Karpas-422 (cell line): ENCODE measurements at regions not wholly inside any gene's neighbourhood (a gene's known extent, or its start where the extent isn't known, plus 50 kb on each side); places are given as distances from the start of the nearest gene placed in this dataset.

ENCODE experiments used
- DNase-seq: peaks from one replicate; pipeline ENCODE4 v3.0.0-alpha.2; 2015
- H2AFZ ChIP-seq: fragments of 200-600 bp; sonication (generic); 2 replicates; pipeline ENCODE4 v1.6.1; 2014; ENCODE audit warnings: antibody characterized with exemption, low read length, mixed read lengths
- H3K27ac ChIP-seq: fragments of 200-600 bp; sonication (generic); 2 replicates; pipeline ENCODE4 v1.5.1; 2014; ENCODE audit warnings: mild to moderate bottlenecking, low read length, moderate library complexity
- H3K27me3 ChIP-seq: fragments of 200-600 bp; sonication (generic); 2 replicates; pipeline ENCODE4 v1.6.1; 2014; ENCODE audit warnings: low read length, mixed read lengths
- H3K36me3 ChIP-seq: fragments of 200-600 bp; sonication (generic); 2 replicates; pipeline ENCODE4 v1.6.1; 2014; ENCODE audit warnings: low read length, mixed read lengths; ENCODE audit not compliant: insufficient read depth
- H3K4me1 ChIP-seq: fragments of 200-600 bp; sonication (generic); 2 replicates; pipeline ENCODE4 v1.6.1; 2014; ENCODE audit warnings: mild to moderate bottlenecking, low read length, mixed read lengths
- H3K4me2 ChIP-seq: fragments of 200-600 bp; sonication (generic); 2 replicates; pipeline ENCODE4 v1.6.1; 2014; ENCODE audit warnings: low read length, low read depth, mild to moderate bottlenecking; ENCODE audit not compliant: poor library complexity, severe bottlenecking
- H3K4me3 ChIP-seq: fragments of 200-600 bp; sonication (generic); 2 replicates; pipeline ENCODE4 v1.5.1; 2014; ENCODE audit warnings: mild to moderate bottlenecking, antibody characterized with exemption, low read length, mixed read lengths
- H3K79me2 ChIP-seq: fragments of 200-600 bp; sonication (generic); 2 replicates; pipeline ENCODE4 v1.6.1; 2014; ENCODE audit warnings: mild to moderate bottlenecking, low read length, mixed read lengths
- H3K9ac ChIP-seq: fragments of 200-600 bp; sonication (generic); 2 replicates; pipeline ENCODE4 v1.6.0; 2014; ENCODE audit warnings: low read length
- H3K9me2 ChIP-seq: fragments of 200-600 bp; sonication (generic), shearing (Covaris generic); replicated peaks from 2 replicates; pipeline ENCODE4 v1.6.0; 2014; ENCODE audit warnings: mild to moderate bottlenecking, low read length, moderate library complexity; ENCODE audit not compliant: insufficient read depth
- H3K9me3 ChIP-seq: fragments of 300-700, 200-600 bp; sonication (generic); 2 replicates; pipeline ENCODE4 v1.6.1; 2014; ENCODE audit warnings: low read length, mixed read lengths
- H4K20me1 ChIP-seq: fragments of 200-600 bp; sonication (generic); 2 replicates; pipeline ENCODE4 v1.6.1; 2014; ENCODE audit warnings: mild to moderate bottlenecking, antibody characterized with exemption, low read length, low read depth; ENCODE audit not compliant: insufficient read depth

GRCh38 chr15:35646790-35647189 is 100.8 kb upstream of the DPH6 start:
- no peaks in the 10 kb centered on the region for H4K20me1 ChIP-seq
- no peaks in the 10 kb centered on the region for H3K79me2 ChIP-seq
- no peak overlapping the region for H3K9ac ChIP-seq

GRCh38 chr15:35647303-35647702 is 101.3 kb upstream of the DPH6 start:
- Histone ChIP-seq H4K20me1 (no peaks in the 10 kb centered on the region), H3K4me3 (no peak overlapping the region), H3K36me3 (no peaks in the 10 kb centered on the region), H3K79me2 (no peaks in the 10 kb centered on the region), H3K9me3 (no peaks in the 10 kb centered on the region), H2AFZ (no peak overlapping the region), H3K27ac (no peak overlapping the region), H3K4me1 (no peaks in the 10 kb centered on the region), H3K9me2 (0 out of 2 replicates have a peak, but pooled peaks cover 5% of the 10 kb centered on the region), H3K27me3 (no peaks in the 10 kb centered on the region), H3K4me2 (no peak overlapping the region), H3K9ac (no peak overlapping the region)
- DNase-seq, result no peak

More at GRCh38 chr15:35646790-35647189, 100.8 kb upstream of the DPH6 start:
- Histone ChIP-seq H3K4me2 (no peak overlapping the region), H3K4me3 (no peak overlapping the region), H3K27ac (no peak overlapping the region), H3K9me2 (0 out of 2 replicates have a peak, but pooled peaks cover 5% of the 10 kb centered on the region), H3K9me3 (no peaks in the 10 kb centered on the region), H3K36me3 (no peaks in the 10 kb centered on the region), H2AFZ (no peak overlapping the region), H3K4me1 (no peaks in the 10 kb centered on the region), H3K27me3 (no peaks in the 10 kb centered on the region)
- DNase-seq, result no peak

GRCh38 chr15:35648941-35649340 is 103.0 kb upstream of the DPH6 start:
- no peaks in the 10 kb centered on the region for H3K79me2 ChIP-seq
- H3K4me3 ChIP-seq, result no peak overlapping the region
- no peak for DNase-seq
- H3K9me2 ChIP-seq, result 0 out of 2 replicates have a peak, but pooled peaks cover 5% of the 10 kb centered on the region
- no peaks in the 10 kb centered on the region for H3K36me3 ChIP-seq
- H3K4me2 ChIP-seq, result no peak overlapping the region
- no peaks in the 10 kb centered on the region for H3K4me1 ChIP-seq
- H3K9ac ChIP-seq, result no peak overlapping the region
- H4K20me1 ChIP-seq, result no peaks in the 10 kb centered on the region
- no peak overlapping the region for H3K27ac ChIP-seq
- no peaks in the 10 kb centered on the region for H3K9me3 ChIP-seq
- H2AFZ ChIP-seq, result no peak overlapping the region
- no peaks in the 10 kb centered on the region for H3K27me3 ChIP-seq

GRCh38 chr15:35649575-35649974 is 103.6 kb upstream of the DPH6 start:
- no peaks in the 10 kb centered on the region for H3K9me3 ChIP-seq
- H3K79me2 ChIP-seq, result no peaks in the 10 kb centered on the region
- H2AFZ ChIP-seq, result no peak overlapping the region
- no peaks in the 10 kb centered on the region for H3K4me1 ChIP-seq
- H3K9ac ChIP-seq, result no peak overlapping the region
- H3K4me3 ChIP-seq, result no peak overlapping the region
- no peaks in the 10 kb centered on the region for H3K36me3 ChIP-seq
- no peaks in the 10 kb centered on the region for H4K20me1 ChIP-seq
- 0 out of 2 replicates have a peak, but pooled peaks cover 5% of the 10 kb centered on the region for H3K9me2 ChIP-seq
- H3K27ac ChIP-seq, result no peak overlapping the region
- H3K4me2 ChIP-seq, result no peak overlapping the region
- no peak for DNase-seq
- no peaks in the 10 kb centered on the region for H3K27me3 ChIP-seq

GRCh38 chr15:35654332-35654731 is 108.4 kb upstream of the DPH6 start:
- H3K9ac ChIP-seq, result no peak overlapping the region

GRCh38 chr15:35657679-35658311 is 111.8 kb upstream of the DPH6 start:
- Histone ChIP-seq H3K4me3 (no peak overlapping the region), H2AFZ (no peak overlapping the region), H3K79me2 (no peaks in the 10 kb centered on the region), H3K4me1 (no peaks in the 10 kb centered on the region), H3K27me3 (no peaks in the 10 kb centered on the region), H3K27ac (no peak overlapping the region), H4K20me1 (no peaks in the 10 kb centered on the region), H3K9me3 (no peaks in the 10 kb centered on the region), H3K9me2 (no peaks in the 10 kb centered on the region), H3K36me3 (no peaks in the 10 kb centered on the region), H3K4me2 (no peak overlapping the region), H3K9ac (no peak overlapping the region)
- no peak for DNase-seq

More at GRCh38 chr15:35654332-35654731, 108.4 kb upstream of the DPH6 start:
- H2AFZ ChIP-seq, result no peak overlapping the region
- H3K4me3 ChIP-seq, result no peak overlapping the region
- H3K27me3 ChIP-seq, result no peaks in the 10 kb centered on the region
- H3K4me1 ChIP-seq, result no peaks in the 10 kb centered on the region
- no peak overlapping the region for H3K27ac ChIP-seq
- H3K9me2 ChIP-seq, result no peaks in the 10 kb centered on the region
- no peaks in the 10 kb centered on the region for H3K9me3 ChIP-seq
- no peak for DNase-seq
- no peaks in the 10 kb centered on the region for H3K36me3 ChIP-seq
- H3K4me2 ChIP-seq, result no peak overlapping the region
- H3K79me2 ChIP-seq, result no peaks in the 10 kb centered on the region
- no peaks in the 10 kb centered on the region for H4K20me1 ChIP-seq

- DNase-seq, result no peak
- Histone ChIP-seq H2AFZ (no peak overlapping the region), H3K9me3 (no peaks in the 10 kb centered on the region), H3K36me3 (no peaks in the 10 kb centered on the region), H3K4me2 (no peak overlapping the region), H4K20me1 (no peaks in the 10 kb centered on the region), H3K79me2 (no peaks in the 10 kb centered on the region), H3K4me3 (no peak overlapping the region), H3K4me1 (no peaks in the 10 kb centered on the region), H3K9ac (no peak overlapping the region), H3K27ac (no peak overlapping the region), H3K27me3 (no peaks in the 10 kb centered on the region), H3K9me2 (no peaks in the 10 kb centered on the region)
Measured at GRCh38 chr15:35663956-35664355, 118.0 kb upstream of the DPH6 start.

- no peaks in the 10 kb centered on the region for H3K27me3 ChIP-seq
- no peaks in the 10 kb centered on the region for H3K9me3 ChIP-seq
- H3K4me1 ChIP-seq, result no peaks in the 10 kb centered on the region
- no peak overlapping the region for H2AFZ ChIP-seq
- no peak overlapping the region for H3K9ac ChIP-seq
- no peak for DNase-seq
- H3K9me2 ChIP-seq, result no peaks in the 10 kb centered on the region
- H4K20me1 ChIP-seq, result no peaks in the 10 kb centered on the region
- H3K4me2 ChIP-seq, result no peak overlapping the region
- no peaks in the 10 kb centered on the region for H3K79me2 ChIP-seq
- no peaks in the 10 kb centered on the region for H3K36me3 ChIP-seq
- no peak overlapping the region for H3K4me3 ChIP-seq
- H3K27ac ChIP-seq, result no peak overlapping the region
Measured at GRCh38 chr15:35665896-35666536, 120.1 kb upstream of the DPH6 start.
